Fibroblast of skin of left quadriceps (primary cell): ENCODE measurements at regions not wholly inside any gene's neighbourhood (a gene's known extent, or its start where the extent isn't known, plus 50 kb on each side); places are given as distances from the start of the nearest gene placed in this dataset.
A peak's percentile ranks its signal among the peaks of the same experiment; 100 is the strongest.

ENCODE experiments used
- DNase-seq, 2 experiments: peaks; one replicate each; pipeline ENCODE4 v3.0.0-alpha.2; 2013; ENCODE audit warnings: low read depth in 2 of 2

GRCh38 chr13:110773480-110773879 lies 60.0 kb downstream of the ING1 start:
- DNase-seq = no peak

DNA sequence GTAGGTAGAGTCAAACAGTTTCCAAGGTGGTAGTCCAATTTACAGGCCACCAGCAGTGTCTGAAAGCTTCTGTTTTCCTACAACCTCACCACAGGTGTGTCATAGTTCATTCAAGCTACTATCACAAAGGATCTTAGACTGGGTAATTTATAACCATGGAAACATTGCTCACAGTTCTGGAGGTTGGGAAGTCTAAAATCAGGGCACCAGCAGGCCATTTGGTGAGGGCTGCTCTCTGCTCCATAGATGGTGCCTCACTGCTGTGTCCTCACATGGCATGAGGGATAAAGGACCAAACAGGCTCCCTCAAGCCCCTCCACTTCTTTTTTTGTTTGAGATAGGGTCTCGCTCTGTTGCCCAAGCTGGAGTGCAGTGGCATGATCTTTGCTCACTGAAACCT lies 60.6 kb downstream of the ING1 start:
- no peak for DNase-seq

GRCh38 chr13:110774490-110774889 lies 61.0 kb downstream of the ING1 start:
- DNase-seq = no peak

DNA sequence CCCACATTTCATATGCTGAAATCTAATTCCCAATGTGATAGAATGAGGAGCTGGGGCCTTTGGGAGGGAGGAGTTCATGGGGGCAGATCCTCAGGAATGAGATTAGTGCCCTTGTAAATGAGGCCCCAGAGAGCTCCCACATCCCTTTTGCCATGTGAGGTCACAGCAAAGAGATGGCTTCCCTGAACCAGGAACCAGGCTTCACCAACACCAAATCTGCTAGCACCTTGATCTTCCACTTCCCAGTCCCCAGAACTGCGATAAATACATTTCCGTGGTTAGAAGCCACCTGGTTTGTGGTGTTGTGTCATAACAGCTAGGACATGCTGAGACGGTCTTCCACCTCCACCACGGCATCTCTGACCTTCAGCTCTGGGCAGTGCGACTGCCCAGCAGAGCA lies 62.1 kb downstream of the ING1 start:
- no peak for DNase-seq

- no peak for DNase-seq
Measured at GRCh38 chr13:110777251-110777820, 63.8 kb downstream of the ING1 start.

DNA sequence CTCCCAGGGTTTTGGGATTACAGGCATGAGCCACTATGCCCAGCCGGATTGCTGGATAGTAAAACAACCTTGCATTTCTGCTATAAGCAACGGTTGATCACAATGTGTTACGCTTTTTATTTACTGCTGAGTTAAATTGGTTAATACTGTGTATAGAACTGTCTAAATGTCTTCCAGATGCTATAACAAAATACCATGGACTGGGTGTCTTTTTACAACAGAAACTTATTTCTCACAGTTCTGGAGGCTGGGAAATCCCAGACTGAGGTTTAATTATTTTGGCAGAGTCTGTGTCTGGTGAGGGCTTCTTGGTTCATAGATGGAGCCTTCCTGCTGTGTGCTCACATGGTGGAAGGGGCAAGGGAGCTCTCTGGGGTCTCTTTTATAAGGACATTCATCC lies 65.5 kb downstream of the ING1 start:
- DNase-seq = no peak

GRCh38 chr13:110780422-110780821 lies 66.9 kb downstream of the ING1 start:
- no peak for DNase-seq

GRCh38 chr13:110782185-110782584 lies 68.7 kb downstream of the ING1 start:
- no peak for DNase-seq

DNA sequence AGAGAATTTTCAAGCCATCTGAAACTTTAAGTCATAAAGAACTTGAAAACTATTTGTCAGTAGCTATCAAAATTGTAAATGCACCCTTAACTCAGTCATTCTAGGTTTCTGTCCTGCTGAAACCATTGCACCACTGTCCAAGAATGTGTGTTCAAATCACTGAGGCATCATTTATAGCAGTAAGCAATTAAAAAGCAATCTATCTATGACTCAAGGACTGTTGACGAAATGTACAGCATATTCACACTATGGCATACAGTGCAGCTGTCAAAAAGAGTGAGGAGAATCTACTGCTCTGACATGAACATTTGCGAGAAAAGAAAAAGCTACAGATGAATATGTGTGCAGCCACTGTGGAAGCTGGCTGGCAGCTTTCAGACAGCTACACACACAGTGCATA lies 71.2 kb downstream of the ING1 start:
- peak in 1 of 2 experiments; percentile 8 for DNase-seq

- no peak for DNase-seq
Measured at GRCh38 chr13:110788778-110789177, 75.3 kb downstream of the ING1 start.

DNA sequence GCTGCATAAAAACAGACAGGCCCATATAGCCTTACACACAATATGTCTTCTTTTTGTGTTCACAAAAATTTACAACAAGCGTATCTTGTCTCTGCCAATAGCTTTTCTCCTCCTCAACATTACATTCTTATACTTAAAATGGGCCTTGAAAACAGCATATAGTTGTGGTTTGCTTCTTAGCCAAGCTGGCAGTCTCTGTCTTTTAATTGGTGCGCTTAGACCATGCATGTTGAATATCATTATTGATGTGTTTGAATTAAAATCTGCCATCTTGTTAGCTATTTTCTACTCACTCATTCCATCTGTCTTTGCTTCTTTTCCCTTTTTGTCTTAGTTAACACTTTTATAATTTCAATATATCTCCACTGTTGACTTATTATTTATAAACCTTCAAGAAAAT lies 76.4 kb downstream of the ING1 start:
- no peak for DNase-seq

GRCh38 chr13:110790371-110790770 lies 76.9 kb downstream of the ING1 start:
- DNase-seq = no peak

DNA sequence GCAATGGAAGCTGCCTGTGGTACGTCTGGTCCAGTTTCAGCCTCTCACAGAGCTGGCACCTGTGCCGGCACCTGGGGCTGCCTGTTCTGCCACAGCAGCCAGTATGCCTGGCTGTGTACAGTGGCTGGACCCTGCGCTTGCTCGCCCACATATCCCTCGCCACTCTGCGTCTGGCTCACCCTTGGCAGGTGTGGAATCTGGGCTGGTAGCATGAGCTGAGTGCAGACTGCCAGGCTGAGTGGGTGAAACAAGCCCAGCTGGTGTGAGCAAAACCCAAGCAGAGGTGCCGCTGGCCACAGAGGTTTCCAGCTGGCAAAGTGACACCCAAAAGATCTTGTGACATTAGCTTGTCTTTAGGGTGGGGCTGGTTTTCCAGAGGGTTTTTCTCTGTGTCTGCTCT lies 80.7 kb downstream of the ING1 start:
- DNase-seq = no peak

GRCh38 chr13:110797230-110797877 lies 83.9 kb downstream of the ING1 start:
- no peak for DNase-seq

DNA sequence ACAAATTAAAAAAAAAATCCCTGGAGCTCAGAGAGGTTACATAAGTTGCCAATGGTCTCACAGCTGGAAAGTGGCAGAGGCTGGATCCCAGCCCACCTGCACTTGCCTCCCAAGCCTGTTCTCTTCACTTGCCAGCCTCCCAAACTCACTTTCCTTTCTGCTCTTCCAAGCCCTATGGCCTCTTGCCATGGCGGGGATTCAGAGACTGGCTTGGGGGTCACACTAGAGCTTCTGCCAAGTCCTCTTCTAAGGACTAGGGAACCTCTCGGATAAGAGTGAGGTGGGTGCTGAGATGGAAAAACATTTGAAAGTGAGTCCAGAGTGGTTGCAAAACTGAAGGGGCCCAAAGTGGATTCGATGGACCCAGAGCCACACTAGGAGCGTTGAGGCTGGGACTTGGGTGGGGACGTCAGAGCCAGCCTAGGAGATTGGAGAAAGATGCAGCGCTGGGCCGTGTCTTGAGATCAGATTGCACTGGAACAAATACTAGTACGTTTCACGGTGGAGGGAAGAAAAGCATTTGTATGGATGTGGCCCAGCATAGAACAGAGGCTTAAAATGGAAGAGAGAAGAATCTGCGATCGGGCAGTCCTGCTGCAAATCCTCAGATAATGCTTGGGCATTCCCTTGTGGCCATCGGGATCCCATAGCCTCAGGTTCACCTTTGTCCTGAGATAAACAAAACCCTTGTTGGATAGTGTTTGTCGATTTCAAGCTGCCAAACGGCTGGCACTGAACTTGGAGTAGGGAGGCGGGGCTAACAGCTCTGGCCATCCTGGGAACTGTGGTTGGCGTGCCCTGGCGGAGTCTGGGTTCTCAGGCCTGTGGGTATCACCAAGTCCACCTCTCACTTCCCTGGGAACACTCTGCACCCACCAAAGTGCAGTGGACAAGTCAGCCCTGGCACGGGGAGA lies 84.8 kb downstream of the ING1 start:
- no peak for DNase-seq

DNA sequence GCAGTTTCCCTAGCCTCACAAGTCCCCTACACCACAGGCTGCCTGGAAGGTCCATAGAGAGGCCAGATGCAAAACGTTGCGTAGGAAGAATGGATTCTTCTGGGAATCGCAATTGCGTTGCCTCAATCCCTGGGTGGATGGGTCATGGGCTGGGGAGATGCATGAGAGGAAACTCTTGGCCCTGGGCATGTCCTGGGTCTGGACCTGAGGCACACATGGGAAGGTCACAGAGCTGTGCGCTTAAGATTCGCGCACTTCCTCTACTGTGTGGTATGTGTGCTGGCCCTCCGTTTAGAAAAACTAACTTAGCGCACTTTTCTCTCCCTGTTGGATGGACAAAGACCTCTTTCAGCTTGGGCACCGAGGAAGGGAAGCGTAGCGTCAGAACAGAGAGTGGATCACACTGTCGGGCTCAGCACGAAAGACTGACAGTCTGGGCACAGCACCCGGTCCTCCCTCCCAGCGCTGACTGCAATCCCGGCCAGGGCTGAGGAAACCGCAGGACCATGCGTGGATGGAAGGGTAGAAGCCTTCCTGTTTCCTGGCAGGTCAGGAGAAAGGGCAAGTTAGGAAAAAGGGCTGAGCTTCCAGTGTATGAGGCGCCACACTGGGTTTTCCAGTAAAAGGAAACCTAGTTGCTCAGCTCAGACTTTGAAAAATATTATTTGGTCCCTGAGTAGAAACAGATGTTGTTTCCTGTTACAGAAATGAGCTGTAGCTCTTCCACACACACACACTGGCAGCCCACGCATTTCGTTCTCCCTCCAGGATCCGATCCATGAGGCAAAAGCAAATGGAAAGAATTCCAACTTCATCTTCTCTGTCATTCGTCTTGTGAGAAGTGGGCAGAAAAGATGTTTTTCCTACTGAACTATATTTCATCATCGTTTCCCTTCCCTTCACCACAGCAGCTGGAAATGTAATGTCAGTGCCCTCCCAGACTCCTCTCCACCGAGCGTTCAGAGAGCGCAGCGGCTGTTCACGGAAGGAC lies 86.0 kb downstream of the ING1 start:
- DNase-seq = peak; percentile 78 to 81

- no peak for DNase-seq
Measured at GRCh38 chr13:110801044-110801443, 87.5 kb downstream of the ING1 start.

- no peak for DNase-seq
Measured at GRCh38 chr13:110802260-110802659, 88.8 kb downstream of the ING1 start.

- no peak for DNase-seq
Measured at GRCh38 chr13:110806636-110807035, 93.1 kb downstream of the ING1 start.

DNA sequence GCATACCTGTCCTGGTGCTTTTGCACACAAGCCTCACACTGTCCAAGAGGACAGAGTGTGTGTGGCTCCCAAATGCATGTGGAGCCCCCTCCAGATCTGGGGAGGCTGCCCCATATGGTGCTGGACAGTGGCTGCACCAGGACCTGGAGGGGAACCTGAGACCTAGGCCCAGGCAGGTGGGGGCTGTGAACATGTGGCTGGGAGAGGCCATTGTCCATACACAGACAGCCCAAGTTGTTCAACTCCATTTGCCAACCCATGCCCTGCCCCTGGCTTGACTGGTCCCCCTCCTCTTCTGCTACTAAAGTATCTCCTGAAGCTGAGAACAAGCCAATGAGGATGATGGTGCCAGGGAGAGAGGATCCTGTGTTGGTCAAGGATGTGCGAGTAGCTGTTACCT lies 94.0 kb downstream of the ING1 start:
- DNase-seq = no peak

DNA sequence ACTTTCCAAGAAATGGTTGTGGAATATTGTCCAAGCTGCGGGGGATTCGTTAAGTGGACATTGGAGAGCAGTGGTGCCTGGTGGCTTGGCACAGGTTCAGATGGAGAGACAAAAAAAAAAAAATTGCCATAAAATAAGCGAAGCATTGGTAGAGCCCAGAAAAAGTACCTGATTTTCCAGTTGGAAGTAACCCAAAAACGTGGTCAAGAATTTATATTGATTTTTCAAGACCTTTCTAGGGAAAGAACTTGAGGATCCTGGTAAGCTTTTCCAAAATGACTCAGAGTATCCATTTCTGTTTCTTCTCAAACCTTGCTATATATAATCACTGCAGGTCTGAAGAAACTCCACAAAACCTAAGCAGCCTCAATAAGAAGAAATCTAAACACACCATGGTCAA lies 94.6 kb downstream of the ING1 start:
- no peak for DNase-seq
